GM19372 (cell line): ENCODE measurements at regions not wholly inside any gene's neighbourhood (a gene's known extent, or its start where the extent isn't known, plus 50 kb on each side); places are given as distances from the start of the nearest gene placed in this dataset.

Experiments
- ATAC-seq: cut with Tn5 transposase; IDR thresholded peaks from one replicate; pipeline ENCODE4 v1.9.1; 2021; ENCODE audit warnings: mild to moderate bottlenecking, low read depth, moderate library complexity; ENCODE audit not compliant: unreplicated experiment

GRCh38 chr2:41782306-41783158, 265.3 kb upstream of the PKDCC start:
- ATAC-seq = peak; percentile 54

- ATAC-seq = no peak
Measured at GRCh38 chr2:41784496-41784895, 263.3 kb upstream of the PKDCC start.

- ATAC-seq = no peak
Measured at GRCh38 chr2:41785251-41786022, 262.4 kb upstream of the PKDCC start.

GRCh38 chr2:41791523-41791922, 256.3 kb upstream of the PKDCC start:
- no peak for ATAC-seq

GRCh38 chr2:41803361-41803760, 244.5 kb upstream of the PKDCC start:
- no peak for ATAC-seq

GRCh38 chr2:41806286-41806685, 241.5 kb upstream of the PKDCC start:
- no peak for ATAC-seq

GRCh38 chr2:41821167-41821566, 226.7 kb upstream of the PKDCC start:
- no peak for ATAC-seq

- ATAC-seq = no peak
Measured at GRCh38 chr2:41826921-41827320, 220.9 kb upstream of the PKDCC start.

GRCh38 chr2:41827354-41827971, 220.4 kb upstream of the PKDCC start:
- ATAC-seq = no peak

GRCh38 chr2:41828052-41828643, 219.7 kb upstream of the PKDCC start:
- ATAC-seq = no peak

GRCh38 chr2:41829052-41829451, 218.8 kb upstream of the PKDCC start:
- ATAC-seq = peak; percentile 50

GRCh38 chr2:41830600-41830999, 217.2 kb upstream of the PKDCC start:
- no peak for ATAC-seq

GRCh38 chr2:41832218-41832617, 215.6 kb upstream of the PKDCC start:
- ATAC-seq = no peak

- ATAC-seq = no peak
Measured at GRCh38 chr2:41835401-41835800, 212.4 kb upstream of the PKDCC start.

- ATAC-seq = no peak
Measured at GRCh38 chr2:41836948-41837347, 210.9 kb upstream of the PKDCC start.

GRCh38 chr2:41837610-41838009, 210.2 kb upstream of the PKDCC start:
- no peak for ATAC-seq

- ATAC-seq = peak; percentile 100
Measured at GRCh38 chr2:41840702-41841551, 206.9 kb upstream of the PKDCC start.

GRCh38 chr2:41846962-41847361, 200.9 kb upstream of the PKDCC start:
- no peak for ATAC-seq

GRCh38 chr2:41847744-41848441, 199.9 kb upstream of the PKDCC start:
- no peak for ATAC-seq
